ENCODE measurements at regions not wholly inside any gene's neighbourhood (a gene's known extent, or its start where the extent isn't known, plus 50 kb on each side); places are given as distances from the start of the nearest gene placed in this dataset.

DNA sequence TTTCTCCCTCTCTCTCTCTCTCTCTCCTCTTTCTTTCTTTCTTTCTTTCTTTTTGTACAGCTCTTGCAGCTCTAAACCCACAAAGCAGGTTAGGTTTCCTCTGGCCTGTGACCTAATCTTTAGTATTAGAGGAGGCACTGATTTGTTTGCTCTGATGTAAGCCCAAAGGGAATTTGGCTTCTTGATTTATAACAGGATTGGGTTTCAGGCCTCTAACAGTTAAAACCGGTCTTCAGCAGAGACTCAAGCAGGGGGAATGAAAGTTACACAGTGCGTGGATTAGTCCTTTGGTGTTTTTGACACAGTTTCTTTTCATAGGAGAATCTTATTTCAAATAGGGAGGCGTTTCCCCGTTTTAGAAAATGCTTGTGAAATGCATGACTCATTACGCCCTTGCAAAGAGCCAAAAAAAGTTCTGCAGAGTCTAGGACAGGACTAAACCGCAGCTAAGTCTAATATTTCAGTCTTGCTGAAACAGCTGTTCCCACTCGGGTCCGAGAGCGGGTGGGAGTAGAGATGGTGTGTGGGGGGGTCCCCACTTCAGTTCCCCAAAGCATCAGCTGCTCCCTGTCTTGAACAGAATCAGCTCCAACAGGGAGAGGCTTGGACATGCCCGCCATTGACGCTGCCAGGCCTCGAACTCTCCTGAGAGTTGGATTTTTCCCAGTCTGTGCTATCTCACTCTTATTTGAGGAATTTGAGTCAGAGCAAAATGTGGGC, 296.5 kb upstream of the PITRM1 start:
- peak; percentile 75 for DNase-seq (ENCODE audit: low read depth)
- TF ChIP-seq, protein P1, sequence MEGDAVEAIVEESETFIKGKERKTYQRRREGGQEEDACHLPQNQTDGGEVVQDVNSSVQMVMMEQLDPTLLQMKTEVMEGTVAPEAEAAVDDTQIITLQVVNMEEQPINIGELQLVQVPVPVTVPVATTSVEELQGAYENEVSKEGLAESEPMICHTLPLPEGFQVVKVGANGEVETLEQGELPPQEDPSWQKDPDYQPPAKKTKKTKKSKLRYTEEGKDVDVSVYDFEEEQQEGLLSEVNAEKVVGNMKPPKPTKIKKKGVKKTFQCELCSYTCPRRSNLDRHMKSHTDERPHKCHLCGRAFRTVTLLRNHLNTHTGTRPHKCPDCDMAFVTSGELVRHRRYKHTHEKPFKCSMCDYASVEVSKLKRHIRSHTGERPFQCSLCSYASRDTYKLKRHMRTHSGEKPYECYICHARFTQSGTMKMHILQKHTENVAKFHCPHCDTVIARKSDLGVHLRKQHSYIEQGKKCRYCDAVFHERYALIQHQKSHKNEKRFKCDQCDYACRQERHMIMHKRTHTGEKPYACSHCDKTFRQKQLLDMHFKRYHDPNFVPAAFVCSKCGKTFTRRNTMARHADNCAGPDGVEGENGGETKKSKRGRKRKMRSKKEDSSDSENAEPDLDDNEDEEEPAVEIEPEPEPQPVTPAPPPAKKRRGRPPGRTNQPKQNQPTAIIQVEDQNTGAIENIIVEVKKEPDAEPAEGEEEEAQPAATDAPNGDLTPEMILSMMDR (IDR thresholded peaks at IDR 0.05; ENCODE audit: insufficient read depth, low read length, poor library complexity, severe bottlenecking), result no peak
- no peak overlapping the region for H3K4me3 ChIP-seq (ENCODE audit: low read depth, low read length)
- H3K36me3 ChIP-seq (ENCODE audit: control insufficient read depth, insufficient read depth, low read length), result no peaks in the 10 kb centered on the region
- H3K27me3 ChIP-seq (ENCODE audit: control insufficient read depth, insufficient read depth, low read length), result no peaks in the 10 kb centered on the region

DNA sequence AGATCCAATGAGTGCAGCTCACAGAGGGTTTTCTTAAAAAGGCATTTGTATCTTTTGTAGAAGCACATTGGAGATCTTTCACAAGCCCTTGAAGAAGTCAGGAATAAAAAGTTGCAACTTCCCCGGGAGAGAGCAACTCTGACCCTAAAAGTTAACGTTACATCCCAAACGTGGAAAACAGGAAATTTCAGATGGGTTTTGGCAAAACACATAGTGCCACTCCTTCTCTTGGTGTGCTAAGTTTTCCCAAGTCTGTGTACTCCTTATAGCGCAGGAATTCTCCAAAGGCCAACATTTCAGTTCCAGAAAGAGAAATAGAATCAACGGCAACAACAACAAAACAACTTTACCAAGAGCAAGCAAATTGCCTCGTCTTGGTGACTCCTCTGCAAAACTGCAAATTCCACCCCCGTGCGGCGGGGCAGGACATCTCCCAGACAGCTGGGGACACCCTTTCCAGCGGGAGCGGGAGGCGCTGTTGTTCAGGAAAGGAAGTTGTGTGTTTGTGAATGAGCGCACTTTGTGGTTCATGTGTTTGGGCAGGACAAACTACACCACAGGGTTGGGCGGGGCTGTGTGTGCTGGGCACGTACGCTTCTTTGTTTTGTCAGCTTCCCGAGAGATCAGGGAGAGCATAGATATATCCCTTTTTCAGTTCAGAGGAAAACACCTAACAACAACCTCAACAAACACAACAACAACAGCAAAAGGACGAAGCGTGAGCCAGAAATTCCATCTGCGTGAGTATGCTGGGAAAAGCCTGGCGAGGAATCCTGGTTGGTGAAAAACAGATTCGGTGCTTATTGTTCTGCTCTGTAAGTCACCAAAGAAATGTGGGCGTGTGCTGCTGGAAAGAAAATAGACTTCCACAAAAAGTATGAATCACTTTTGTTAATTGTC, 294.7 kb upstream of the PITRM1 start:
- DNase-seq (ENCODE audit: low read depth), result peak; percentile 97

DNA sequence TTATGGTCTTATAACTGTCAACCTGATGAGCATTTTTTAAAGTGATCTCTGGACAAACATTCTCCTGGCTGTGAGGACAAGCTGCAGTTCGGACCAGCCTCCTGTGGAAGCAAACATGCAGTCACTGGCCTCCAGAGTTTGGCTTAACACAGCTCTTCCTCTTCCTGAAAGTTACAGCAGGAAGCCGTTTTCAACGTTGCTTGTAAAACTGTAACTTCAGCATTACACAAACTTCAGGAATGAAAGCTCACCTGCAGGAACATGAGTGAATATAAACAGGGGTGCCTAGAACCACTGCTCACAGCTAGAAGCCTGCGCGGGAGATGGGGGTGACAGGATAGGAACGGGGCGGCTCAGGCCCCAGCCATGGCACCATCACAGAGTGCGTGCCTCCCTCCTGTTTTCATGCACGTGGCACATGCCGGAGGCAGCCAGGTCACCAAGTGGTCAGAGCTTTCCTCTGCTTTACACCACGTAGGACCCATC, 292.9 kb upstream of the PITRM1 start:
- TF ChIP-seq, protein P1 (IDR thresholded peaks at IDR 0.05; ENCODE audit: insufficient read depth, low read length, poor library complexity, severe bottlenecking), result no peak
- Histone ChIP-seq H3K4me3 (ENCODE audit: low read depth, low read length) (no peak overlapping the region), H3K27me3 (ENCODE audit: control insufficient read depth, insufficient read depth, low read length) (no peaks in the 10 kb centered on the region), H3K36me3 (ENCODE audit: control insufficient read depth, insufficient read depth, low read length) (no peaks in the 10 kb centered on the region)
- DNase-seq (ENCODE audit: low read depth), result no peak

More for the DNA sequence above, 294.7 kb upstream of the PITRM1 start:
- Histone ChIP-seq H3K4me3 (ENCODE audit: low read depth, low read length) (no peak overlapping the region), H3K36me3 (ENCODE audit: control insufficient read depth, insufficient read depth, low read length) (no peaks in the 10 kb centered on the region), H3K27me3 (ENCODE audit: control insufficient read depth, insufficient read depth, low read length) (no peaks in the 10 kb centered on the region)
- TF ChIP-seq, protein P1 (IDR thresholded peaks at IDR 0.05; ENCODE audit: insufficient read depth, low read length, poor library complexity, severe bottlenecking), result peak; percentile 50

DNA sequence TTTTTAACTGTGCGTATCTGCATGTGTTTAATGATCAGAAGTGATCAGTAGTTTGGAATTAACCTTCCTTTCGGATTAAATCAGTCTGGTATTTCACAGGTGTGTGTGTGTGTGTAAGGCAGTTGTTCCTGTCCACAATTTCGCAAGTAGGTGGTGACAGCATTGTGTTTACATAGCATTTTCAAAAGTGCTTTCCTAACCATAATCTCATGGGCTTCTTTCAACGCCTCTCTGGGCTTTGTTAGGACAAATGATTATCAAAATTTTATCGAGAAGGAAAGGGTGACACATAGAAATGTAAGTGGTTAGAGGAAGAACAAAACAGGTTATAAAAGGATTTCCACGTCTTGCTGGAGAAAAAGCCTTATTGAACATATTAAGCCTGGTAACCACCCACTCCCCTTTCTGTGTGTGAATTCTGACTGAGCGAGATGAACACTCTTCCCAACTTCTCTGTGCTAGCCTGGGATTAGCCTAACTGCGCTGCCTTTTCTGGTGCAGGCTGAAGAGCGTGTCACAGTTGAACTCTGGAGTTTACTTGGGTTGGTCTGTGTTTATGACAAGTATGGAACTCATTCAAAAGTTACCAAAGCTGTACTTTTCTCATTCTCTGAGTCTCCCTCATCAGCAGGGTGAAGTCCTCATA, 292.3 kb upstream of the PITRM1 start:
- no peaks in the 10 kb centered on the region for H3K36me3 ChIP-seq (ENCODE audit: control insufficient read depth, insufficient read depth, low read length)
- H3K27me3 ChIP-seq (ENCODE audit: control insufficient read depth, insufficient read depth, low read length), result no peaks in the 10 kb centered on the region
- H3K4me3 ChIP-seq (ENCODE audit: low read depth, low read length), result no peak overlapping the region
- TF ChIP-seq, protein P1 (IDR thresholded peaks at IDR 0.05; ENCODE audit: insufficient read depth, low read length, poor library complexity, severe bottlenecking), result no peak
- no peak for DNase-seq (ENCODE audit: low read depth)

DNA sequence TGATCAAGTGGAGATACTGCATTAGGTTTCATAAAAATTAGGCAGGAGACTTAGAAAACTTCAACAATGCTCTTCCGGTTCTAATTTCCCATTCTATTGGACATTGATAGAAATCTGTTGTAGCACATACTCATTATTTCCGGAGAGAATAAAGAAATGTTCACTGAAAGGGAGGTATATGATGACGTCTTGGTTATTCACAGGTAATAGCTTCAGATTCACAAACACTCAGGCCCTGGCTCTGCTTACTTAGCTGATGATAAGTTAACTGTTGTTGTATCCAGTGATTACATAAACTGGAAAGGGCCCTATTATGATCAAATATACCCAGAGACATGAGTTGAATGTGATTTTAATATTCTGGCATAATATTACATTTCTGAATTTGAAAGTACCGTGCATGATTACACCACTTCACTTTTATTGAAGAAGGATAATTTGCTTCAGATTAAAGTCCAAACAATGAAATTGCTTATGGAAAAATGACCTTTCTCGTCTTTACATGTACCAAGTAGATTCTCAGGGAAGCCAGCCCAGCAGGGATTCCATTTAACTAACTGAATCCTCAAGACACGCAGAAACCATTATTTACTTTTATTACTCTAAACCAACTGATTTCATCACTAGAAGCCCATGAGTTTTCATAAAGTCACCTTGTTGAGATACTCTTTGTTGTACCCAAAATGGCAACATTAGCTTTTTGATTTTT, 288.0 kb upstream of the PITRM1 start:
- no peaks in the 10 kb centered on the region for H3K27me3 ChIP-seq (ENCODE audit: control insufficient read depth, insufficient read depth, low read length)
- H3K4me3 ChIP-seq (ENCODE audit: low read depth, low read length), result no peak overlapping the region
- H3K36me3 ChIP-seq (ENCODE audit: control insufficient read depth, insufficient read depth, low read length), result no peaks in the 10 kb centered on the region
- TF ChIP-seq, protein P1 (IDR thresholded peaks at IDR 0.05; ENCODE audit: insufficient read depth, low read length, poor library complexity, severe bottlenecking), result no peak
- DNase-seq (ENCODE audit: low read depth), result no peak

Measured in kidney epithelial cell (primary cell).